Activated naive CD4-positive, alpha-beta T cell treated with anti-CD3 and anti-CD28 coated beads, Interleukin-2, amount 50 U/mL, for 24 hours (primary cell): ENCODE measurements at regions not wholly inside any gene's neighbourhood (a gene's known extent, or its start where the extent isn't known, plus 50 kb on each side); places are given as distances from the start of the nearest gene placed in this dataset.
"Not testable (repeated sequence)": the region's sequence is repeated elsewhere in the genome, so short reads cannot be mapped to it uniquely, and the experiment has no call there.

Experiments used
- H3K27ac Mint-ChIP-seq: one replicate; pipeline ENCODE4 v1.8.0; 2021; ENCODE audit warnings: mild to moderate bottlenecking, mixed read lengths
- H3K27me3 Mint-ChIP-seq: one replicate; pipeline ENCODE4 v1.8.0; 2021; ENCODE audit warnings: mixed read lengths
- H3K36me3 Mint-ChIP-seq: one replicate; pipeline ENCODE4 v1.8.0; 2021; ENCODE audit warnings: mixed read lengths
- H3K4me1 Mint-ChIP-seq: one replicate; pipeline ENCODE4 v1.8.0; 2021; ENCODE audit warnings: mixed read lengths
- H3K4me3 Mint-ChIP-seq: one replicate; pipeline ENCODE4 v1.8.0; 2021; ENCODE audit warnings: mild to moderate bottlenecking, mixed read lengths
- H3K9me3 Mint-ChIP-seq: one replicate; pipeline ENCODE4 v1.8.0; 2021; ENCODE audit warnings: mixed read lengths

GRCh38 chr13:75996582-75996981 lies 360.5 kb downstream of the LMO7 start:
- H3K27ac Mint-ChIP-seq: no peak overlapping the region
- no peak overlapping the region for H3K4me3 Mint-ChIP-seq
- H3K4me1 Mint-ChIP-seq: peaks cover 3% of the 10 kb centered on the region
- peaks cover 3% of the 10 kb centered on the region for H3K27me3 Mint-ChIP-seq
- H3K9me3 Mint-ChIP-seq: no peaks in the 10 kb centered on the region
- H3K36me3 Mint-ChIP-seq: no peaks in the 10 kb centered on the region

- Mint-ChIP-seq H3K4me3 (no peak overlapping the region), H3K27me3 (peaks cover 3% of the 10 kb centered on the region), H3K36me3 (no peaks in the 10 kb centered on the region), H3K9me3 (no peaks in the 10 kb centered on the region), H3K4me1 (peaks cover 3% of the 10 kb centered on the region), H3K27ac (no peak overlapping the region)
Observed at GRCh38 chr13:75995966-75996365, 359.8 kb downstream of the LMO7 start.

DNA sequence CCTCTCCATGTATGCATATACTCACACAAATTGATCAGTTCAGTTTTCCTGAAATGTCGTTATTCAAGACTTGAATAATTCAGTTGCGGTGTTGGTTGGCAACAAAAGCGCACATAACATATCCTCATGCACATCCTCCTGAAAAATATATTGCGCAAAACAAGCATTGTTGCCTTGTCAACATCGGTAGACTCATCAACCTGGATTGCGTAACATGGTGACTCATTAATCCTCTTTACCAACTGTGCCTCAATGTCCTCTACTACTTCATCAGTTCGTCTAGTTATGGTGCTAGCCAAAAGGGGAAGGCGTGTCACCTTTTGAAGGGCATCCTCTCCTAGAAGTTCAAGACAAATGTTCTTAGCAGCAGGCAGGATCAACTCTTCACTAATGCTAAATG lies 357.7 kb downstream of the LMO7 start:
- Mint-ChIP-seq H3K9me3 (peaks cover 8% of the 10 kb centered on the region), H3K36me3 (no peaks in the 10 kb centered on the region), H3K4me3 (no peak overlapping the region), H3K4me1 (peaks cover 3% of the 10 kb centered on the region), H3K27ac (no peak overlapping the region), H3K27me3 (peaks cover 2% of the 10 kb centered on the region)

DNA sequence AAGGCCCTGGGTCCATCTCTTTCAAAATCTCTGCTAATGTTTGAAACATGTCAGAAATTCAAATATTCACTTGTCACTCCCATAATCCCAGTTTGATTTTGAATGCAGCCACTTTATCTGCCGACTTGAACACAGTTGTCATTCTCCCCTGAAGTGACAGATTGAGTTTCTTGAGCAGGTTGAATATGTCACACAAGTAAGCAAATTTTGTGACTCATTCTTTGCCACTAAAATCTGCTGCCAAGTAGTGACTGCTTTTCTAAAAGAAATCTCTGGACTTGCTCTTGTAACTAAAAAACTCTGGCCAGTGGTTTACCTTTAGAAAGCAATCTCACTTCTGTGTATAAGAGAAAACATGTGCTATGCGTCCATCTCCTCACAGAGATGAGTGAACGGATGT lies 357.1 kb downstream of the LMO7 start:
- Mint-ChIP-seq H3K27ac (no peak overlapping the region), H3K9me3 (peaks cover 9% of the 10 kb centered on the region), H3K4me3 (no peak overlapping the region), H3K4me1 (peaks cover 3% of the 10 kb centered on the region), H3K27me3 (peaks cover 2% of the 10 kb centered on the region), H3K36me3 (no peaks in the 10 kb centered on the region)

GRCh38 chr13:75986818-75987217 lies 350.7 kb downstream of the LMO7 start:
- Mint-ChIP-seq H3K36me3 (no peaks in the 10 kb centered on the region), H3K4me3 (no peak overlapping the region), H3K9me3 (peaks cover 9% of the 10 kb centered on the region), H3K27me3 (peaks cover 4% of the 10 kb centered on the region), H3K4me1 (no peaks in the 10 kb centered on the region), H3K27ac (no peak overlapping the region)

- Mint-ChIP-seq H3K4me1 (no peaks in the 10 kb centered on the region), H3K27ac (no peak overlapping the region), H3K36me3 (no peaks in the 10 kb centered on the region), H3K9me3 (peaks cover 9% of the 10 kb centered on the region), H3K27me3 (peaks cover 4% of the 10 kb centered on the region), H3K4me3 (no peak overlapping the region)
Observed at GRCh38 chr13:75985132-75985531, 349.0 kb downstream of the LMO7 start.

- no peak overlapping the region for H3K27ac Mint-ChIP-seq
- no peaks in the 10 kb centered on the region for H3K4me1 Mint-ChIP-seq
- H3K27me3 Mint-ChIP-seq: no peaks in the 10 kb centered on the region
- no peak overlapping the region for H3K4me3 Mint-ChIP-seq
- no peaks in the 10 kb centered on the region for H3K9me3 Mint-ChIP-seq
- H3K36me3 Mint-ChIP-seq: no peaks in the 10 kb centered on the region
Observed at GRCh38 chr13:75978818-75979217, 342.7 kb downstream of the LMO7 start.

- H3K4me1 Mint-ChIP-seq: no peaks in the 10 kb centered on the region
- no peak overlapping the region for H3K27ac Mint-ChIP-seq
- H3K4me3 Mint-ChIP-seq: no peak overlapping the region
- peaks cover 13% of the 10 kb centered on the region for H3K27me3 Mint-ChIP-seq
- H3K36me3 Mint-ChIP-seq: no peaks in the 10 kb centered on the region
- H3K9me3 Mint-ChIP-seq: no peaks in the 10 kb centered on the region
Observed at GRCh38 chr13:75968103-75968838, 332.1 kb downstream of the LMO7 start.

DNA sequence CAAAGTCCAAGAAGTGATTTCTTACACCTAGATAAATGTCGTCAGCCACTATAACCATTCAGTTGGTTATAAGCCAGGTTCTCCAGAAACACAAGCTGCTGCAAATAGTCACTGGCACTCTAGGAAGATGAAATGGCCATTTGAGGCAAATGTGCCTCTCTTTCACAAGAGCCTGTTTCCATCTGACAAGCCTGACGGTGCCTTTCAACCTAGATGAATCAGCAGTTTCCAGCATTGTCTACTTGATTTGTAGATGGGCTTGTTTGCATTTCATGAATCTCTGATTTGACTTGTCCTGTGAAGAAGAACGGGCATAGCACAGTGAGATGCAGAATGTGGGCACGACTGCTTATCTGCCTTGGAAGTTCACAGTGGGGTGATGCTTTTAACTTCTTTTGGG lies 327.2 kb downstream of the LMO7 start:
- Mint-ChIP-seq H3K36me3 (no peaks in the 10 kb centered on the region), H3K9me3 (no peaks in the 10 kb centered on the region), H3K27ac (no peak overlapping the region), H3K4me3 (no peak overlapping the region), H3K27me3 (peaks cover 18% of the 10 kb centered on the region), H3K4me1 (no peaks in the 10 kb centered on the region)

GRCh38 chr13:75961911-75962310 lies 325.8 kb downstream of the LMO7 start:
- H3K4me3 Mint-ChIP-seq: no peak overlapping the region
- peaks cover 18% of the 10 kb centered on the region for H3K27me3 Mint-ChIP-seq
- H3K27ac Mint-ChIP-seq: no peak overlapping the region
- no peaks in the 10 kb centered on the region for H3K4me1 Mint-ChIP-seq
- H3K9me3 Mint-ChIP-seq: no peaks in the 10 kb centered on the region
- H3K36me3 Mint-ChIP-seq: no peaks in the 10 kb centered on the region

GRCh38 chr13:75960538-75960994 lies 324.4 kb downstream of the LMO7 start:
- no peak overlapping the region for H3K4me3 Mint-ChIP-seq
- H3K27me3 Mint-ChIP-seq: peaks cover 13% of the 10 kb centered on the region
- H3K4me1 Mint-ChIP-seq: no peaks in the 10 kb centered on the region
- no peaks in the 10 kb centered on the region for H3K36me3 Mint-ChIP-seq
- H3K27ac Mint-ChIP-seq: no peak overlapping the region
- no peaks in the 10 kb centered on the region for H3K9me3 Mint-ChIP-seq

DNA sequence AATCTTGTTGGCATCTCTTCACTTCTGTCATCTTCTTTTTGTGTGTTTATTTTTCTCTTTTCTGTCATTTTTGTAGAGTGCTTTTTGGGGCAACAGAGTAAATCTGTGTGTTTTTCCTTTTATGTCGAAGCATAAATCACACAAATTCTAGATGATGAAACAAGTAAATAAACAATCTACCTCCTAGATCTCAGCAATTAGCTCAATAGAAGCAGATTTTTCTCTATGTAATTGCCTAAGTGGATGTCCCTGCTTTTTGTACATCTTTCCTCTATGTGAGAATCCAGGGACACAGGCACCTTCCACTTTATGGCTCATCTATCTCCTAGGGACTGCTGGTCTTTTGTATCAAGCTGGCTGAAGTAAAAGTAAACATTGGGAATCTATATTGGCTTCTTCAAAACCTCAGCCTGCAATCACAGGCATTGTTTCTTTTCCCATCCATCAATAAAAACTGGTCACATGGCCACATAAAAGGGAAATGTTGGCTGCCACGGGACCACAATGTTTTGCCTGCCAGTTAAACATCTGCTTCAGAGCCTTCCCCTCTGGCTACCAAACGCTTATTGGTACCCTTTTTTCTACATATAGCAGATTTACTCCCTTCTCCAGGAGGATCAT lies 323.8 kb downstream of the LMO7 start:
- Mint-ChIP-seq H3K9me3 (no peaks in the 10 kb centered on the region), H3K36me3 (no peaks in the 10 kb centered on the region), H3K4me1 (no peaks in the 10 kb centered on the region)

GRCh38 chr13:75953589-75953988 lies 317.5 kb downstream of the LMO7 start:
- not testable (repeated sequence) for H3K4me1 Mint-ChIP-seq, H3K27me3 Mint-ChIP-seq, H3K36me3 Mint-ChIP-seq, H3K4me3 Mint-ChIP-seq, H3K27ac Mint-ChIP-seq, H3K9me3 Mint-ChIP-seq

More for the DNA sequence above, 323.8 kb downstream of the LMO7 start:
- H3K27ac Mint-ChIP-seq: no peak overlapping the region
- H3K27me3 Mint-ChIP-seq: peaks cover 9% of the 10 kb centered on the region
- no peak overlapping the region for H3K4me3 Mint-ChIP-seq

- Mint-ChIP-seq H3K27me3 (peaks cover 3% of the 10 kb centered on the region), H3K9me3 (no peaks in the 10 kb centered on the region), H3K36me3 (no peaks in the 10 kb centered on the region), H3K27ac (no peak overlapping the region), H3K4me3 (no peak overlapping the region), H3K4me1 (no peaks in the 10 kb centered on the region)
Observed at GRCh38 chr13:75947448-75947847, 311.3 kb downstream of the LMO7 start.

DNA sequence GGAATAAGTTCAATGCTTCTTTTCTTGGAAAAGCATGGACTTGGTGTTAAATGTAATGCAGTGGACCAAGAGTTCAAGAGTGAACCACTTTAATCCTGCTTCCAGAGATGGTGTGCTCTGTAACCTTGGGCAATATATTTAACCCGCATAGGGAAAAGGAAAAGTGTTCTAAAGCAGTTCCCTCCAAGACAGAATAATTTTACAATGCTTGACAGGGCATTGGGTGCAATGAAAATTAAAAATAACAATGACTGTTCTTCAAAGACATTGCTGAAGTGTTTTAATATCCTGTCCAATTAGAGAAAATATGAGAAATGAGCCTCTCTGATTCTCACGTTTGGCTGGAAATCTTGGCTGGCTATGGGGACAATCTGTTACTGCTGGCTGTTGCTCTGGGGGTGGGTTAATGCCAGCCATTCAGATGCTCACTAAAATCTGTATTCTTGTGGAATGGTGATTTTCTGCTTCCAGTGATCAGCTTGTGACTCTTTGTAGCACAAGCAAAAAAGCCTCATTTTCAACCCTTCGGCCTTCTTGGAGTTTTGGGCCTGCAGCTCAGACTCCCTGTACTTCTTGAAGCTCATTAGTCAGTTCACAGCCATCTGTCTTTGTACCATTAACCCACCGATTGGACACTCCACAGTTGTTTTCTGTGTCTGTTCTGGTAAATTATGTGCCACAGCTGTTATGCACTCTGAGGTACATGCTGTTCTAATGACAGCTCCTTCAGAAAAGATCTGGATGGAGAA lies 310.6 kb downstream of the LMO7 start:
- H3K4me1 Mint-ChIP-seq: no peaks in the 10 kb centered on the region
- H3K36me3 Mint-ChIP-seq: no peaks in the 10 kb centered on the region
- H3K9me3 Mint-ChIP-seq: no peaks in the 10 kb centered on the region
- no peak overlapping the region for H3K27ac Mint-ChIP-seq
- H3K27me3 Mint-ChIP-seq: peaks cover 3% of the 10 kb centered on the region
- no peak overlapping the region for H3K4me3 Mint-ChIP-seq

DNA sequence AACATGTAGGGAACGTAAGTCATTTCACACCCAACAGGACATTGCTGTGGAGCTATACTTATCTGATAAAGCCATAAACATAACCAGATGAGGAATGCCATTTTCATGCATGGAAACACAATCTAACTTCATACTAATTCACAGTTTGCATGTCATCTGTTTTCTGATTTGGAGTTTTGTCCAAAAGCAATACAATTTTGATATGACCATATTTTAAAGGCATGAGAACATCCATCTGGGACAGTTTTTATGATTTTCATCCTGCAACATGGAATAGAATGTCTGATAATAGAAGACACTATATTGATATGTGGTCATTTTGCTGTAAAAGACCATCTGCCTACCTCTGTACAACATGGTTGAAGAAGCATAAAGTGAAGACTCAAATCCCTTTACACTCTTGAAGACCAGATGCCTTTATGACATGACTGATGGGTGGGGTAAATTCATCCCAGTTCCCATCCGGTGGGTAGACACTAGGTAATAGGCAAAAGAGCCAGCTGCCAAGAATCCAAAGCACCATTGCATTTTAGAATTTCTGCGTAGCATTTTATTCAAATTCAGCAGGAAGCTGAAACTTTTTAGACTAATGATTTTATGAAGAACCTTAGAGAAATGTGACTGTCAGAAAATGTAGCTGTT lies 309.8 kb downstream of the LMO7 start:
- H3K9me3 Mint-ChIP-seq: no peaks in the 10 kb centered on the region
- H3K4me3 Mint-ChIP-seq: no peak overlapping the region
- H3K27ac Mint-ChIP-seq: no peak overlapping the region
- H3K27me3 Mint-ChIP-seq: peaks cover 3% of the 10 kb centered on the region
- no peaks in the 10 kb centered on the region for H3K4me1 Mint-ChIP-seq
- no peaks in the 10 kb centered on the region for H3K36me3 Mint-ChIP-seq
